HEK293T (cell line): ENCODE measurements at regions not wholly inside any gene's neighbourhood (a gene's known extent, or its start where the extent isn't known, plus 50 kb on each side); places are given as distances from the start of the nearest gene placed in this dataset.

Experiments used
- CTCF ChIA-PET: fragments of 350-600 bp; formaldehyde crosslinking; extraction: SDS; loops from one replicate; lab custom pipeline; 2021; ENCODE audit warnings: antibody characterized with exemption, inconsistent platforms; lab: Yijun Ruan, JAX
- POLR2A ChIA-PET: fragments of 350-600 bp; formaldehyde crosslinking; extraction: SDS; loops from one replicate; lab custom pipeline; 2020; ENCODE audit warnings: antibody characterized with exemption, inconsistent platforms; lab: Yijun Ruan, JAX
- DNase-seq: peaks from one replicate; pipeline ENCODE4 v3.0.0; 2012; ENCODE audit warnings: mixed read lengths; ENCODE audit errors: extremely low spot score
- ARNT ChIP-seq: fragments of 450-650 bp; IDR thresholded peaks from 2 replicates; pipeline ENCODE4 v1.6.1; 2017; ENCODE audit warnings: mild to moderate bottlenecking
- BHLHE40 ChIP-seq: fragments of 450-650 bp; IDR thresholded peaks from 2 replicates; pipeline ENCODE4 v1.6.1; 2016; ENCODE audit warnings: mild to moderate bottlenecking, moderate library complexity, borderline replicate concordance
- CTBP1 ChIP-seq: fragments of 450-650 bp; IDR thresholded peaks from 2 replicates; pipeline ENCODE4 v1.6.1; 2016; ENCODE audit warnings: borderline replicate concordance
- ELF4 ChIP-seq: fragments of 450-650 bp; IDR thresholded peaks from 2 replicates; pipeline ENCODE4 v1.6.1; 2017; ENCODE audit warnings: antibody characterized with exemption
- FOXA1 ChIP-seq: fragments of 450-650 bp; IDR thresholded peaks from 2 replicates; pipeline ENCODE4 v1.6.1; 2016; ENCODE audit warnings: mild to moderate bottlenecking
- FOXK2 ChIP-seq: fragments of 450-650 bp; IDR thresholded peaks from 2 replicates; pipeline ENCODE4 v1.6.1; 2016; ENCODE audit warnings: mild to moderate bottlenecking
- FOXM1 ChIP-seq: fragments of 450-650 bp; IDR thresholded peaks from 2 replicates; pipeline ENCODE4 v1.6.1; 2017; ENCODE audit warnings: mild to moderate bottlenecking, borderline replicate concordance
- HDGF ChIP-seq: fragments of 450-650 bp; IDR thresholded peaks from 2 replicates; pipeline ENCODE4 v1.6.1; 2017; ENCODE audit warnings: antibody characterized with exemption, borderline replicate concordance
- L3MBTL2 ChIP-seq: fragments of 450-650 bp; conservative IDR thresholded peaks from 2 replicates; pipeline ENCODE4 v1.6.1; 2016; ENCODE audit warnings: mild to moderate bottlenecking
- LEF1 ChIP-seq: fragments of 450-650 bp; IDR thresholded peaks from 2 replicates; pipeline ENCODE4 v1.6.1; 2017; ENCODE audit warnings: mild to moderate bottlenecking, borderline replicate concordance
- NFRKB ChIP-seq: fragments of 450-650 bp; IDR thresholded peaks from 2 replicates; pipeline ENCODE4 v1.6.1; 2016; ENCODE audit warnings: mild to moderate bottlenecking, moderate library complexity
- PKNOX1 ChIP-seq: fragments of 450-650 bp; IDR thresholded peaks from 2 replicates; pipeline ENCODE4 v1.6.1; 2016
- SP1 ChIP-seq: fragments of 450-650 bp; IDR thresholded peaks from 2 replicates; pipeline ENCODE4 v1.6.1; 2017
- SUZ12 ChIP-seq: fragments of 450-650 bp; IDR thresholded peaks from 2 replicates; pipeline ENCODE4 v1.6.1; 2016; ENCODE audit warnings: mild to moderate bottlenecking
- TARDBP ChIP-seq: fragments of 450-650 bp; IDR thresholded peaks from 2 replicates; pipeline ENCODE4 v1.6.1; 2016
- ZNF384 ChIP-seq: fragments of 450-650 bp; IDR thresholded peaks from 2 replicates; pipeline ENCODE4 v1.6.1; 2016

DNA sequence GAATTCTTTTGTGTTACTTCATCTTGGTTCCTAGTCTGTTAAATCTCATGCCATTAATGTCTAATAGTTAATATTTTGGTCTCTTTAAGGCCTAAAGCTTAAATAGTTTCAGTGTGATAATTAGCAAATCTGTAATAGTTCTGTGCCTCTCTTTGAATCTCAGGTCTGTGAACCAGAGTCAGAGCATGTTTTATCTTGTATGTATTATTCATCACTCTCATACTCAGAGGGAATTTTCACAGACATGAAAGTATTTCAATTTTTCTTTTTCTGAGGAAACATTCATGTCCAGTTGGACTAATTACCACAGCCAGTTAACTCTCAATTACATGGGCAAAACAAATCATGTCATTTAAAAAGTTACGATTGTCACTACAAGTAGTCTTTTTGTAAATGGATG, 931.9 kb upstream of the SLC39A10 start:
- ChIA-PET CTCF (no interaction called here), POLR2A (no interaction called here)
- no peak for DNase-seq
- TF ChIP-seq FOXM1: no peak
- no peak for TF ChIP-seq ELF4
- no peak for TF ChIP-seq BHLHE40
- TF ChIP-seq ARNT: no peak
- no peak for TF ChIP-seq PKNOX1
- TF ChIP-seq NFRKB: no peak
- TF ChIP-seq SP1: no peak
- TF ChIP-seq LEF1: no peak
- no peak for TF ChIP-seq FOXK2
- no peak for TF ChIP-seq FOXA1
- TF ChIP-seq SUZ12: no peak
- no peak for TF ChIP-seq L3MBTL2
- no peak for TF ChIP-seq HDGF
- TF ChIP-seq CTBP1: no peak
- no peak for TF ChIP-seq ZNF384
- no peak for TF ChIP-seq TARDBP

DNA sequence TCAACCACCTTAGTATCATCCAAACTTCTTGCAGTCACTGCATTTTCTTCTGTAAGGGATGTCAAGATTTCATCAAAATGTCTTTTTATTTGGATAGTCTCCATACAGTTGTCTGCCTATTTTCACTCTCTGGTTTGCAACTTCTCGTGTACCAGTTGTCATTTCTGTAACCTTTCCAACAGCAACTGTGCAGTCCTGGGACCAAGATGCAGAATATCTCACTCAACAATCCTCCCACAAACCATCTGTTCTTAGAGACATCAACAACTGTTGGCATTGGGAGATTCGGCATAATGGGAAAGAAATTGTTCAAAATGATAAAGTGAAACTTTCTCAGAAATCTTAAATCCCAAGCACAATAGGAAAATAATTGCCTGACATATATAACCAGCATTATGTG, 933.6 kb upstream of the SLC39A10 start:
- no peak for DNase-seq
- POLR2A ChIA-PET: no interaction called here

DNA sequence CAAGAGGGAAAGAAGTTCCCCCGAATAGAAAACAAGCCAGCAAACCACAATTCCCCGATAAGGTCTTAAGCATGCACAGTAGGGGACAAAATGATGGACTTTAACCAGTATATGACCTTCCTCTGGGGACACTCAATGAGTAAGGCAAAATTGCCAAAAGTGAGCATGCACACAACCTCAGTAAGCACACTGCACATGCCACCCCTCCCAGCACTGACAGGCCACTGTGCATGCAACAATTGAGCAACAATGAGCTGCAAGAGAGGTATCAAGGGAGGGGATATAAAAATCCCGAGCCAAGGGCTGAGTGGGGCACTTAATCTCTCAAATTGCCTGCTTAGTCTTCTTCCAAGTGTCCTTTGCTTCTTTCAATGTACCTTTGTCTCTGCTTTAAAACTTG, 935.8 kb upstream of the SLC39A10 start:
- no peak for DNase-seq
- ChIA-PET CTCF (no interaction called here), POLR2A (no interaction called here)
- TF ChIP-seq SUZ12: no peak
- TF ChIP-seq FOXM1: no peak
- no peak for TF ChIP-seq FOXA1
- no peak for TF ChIP-seq PKNOX1

More for the DNA sequence above, 933.6 kb upstream of the SLC39A10 start:
- TF ChIP-seq FOXA1 (no peak), SUZ12 (no peak), NFRKB (no peak), CTBP1 (no peak), HDGF (no peak), ZNF384 (no peak), ARNT (no peak), FOXK2 (no peak), SP1 (no peak), LEF1 (no peak), ELF4 (no peak), FOXM1 (no peak), L3MBTL2 (no peak), PKNOX1 (no peak), BHLHE40 (no peak)
- CTCF ChIA-PET: no interaction called here

GRCh38 chr2:194720462-194720861, 936.6 kb upstream of the SLC39A10 start:
- DNase-seq: no peak
- ChIA-PET CTCF (no interaction called here), POLR2A (no interaction called here)
- no peak for TF ChIP-seq FOXK2
- TF ChIP-seq ELF4: no peak
- no peak for TF ChIP-seq HDGF
- no peak for TF ChIP-seq FOXM1
- TF ChIP-seq L3MBTL2: no peak
- TF ChIP-seq ZNF384: no peak
- no peak for TF ChIP-seq NFRKB
- TF ChIP-seq TARDBP: no peak
- no peak for TF ChIP-seq SUZ12
- no peak for TF ChIP-seq FOXA1
- no peak for TF ChIP-seq SP1
- TF ChIP-seq ARNT: no peak

DNA sequence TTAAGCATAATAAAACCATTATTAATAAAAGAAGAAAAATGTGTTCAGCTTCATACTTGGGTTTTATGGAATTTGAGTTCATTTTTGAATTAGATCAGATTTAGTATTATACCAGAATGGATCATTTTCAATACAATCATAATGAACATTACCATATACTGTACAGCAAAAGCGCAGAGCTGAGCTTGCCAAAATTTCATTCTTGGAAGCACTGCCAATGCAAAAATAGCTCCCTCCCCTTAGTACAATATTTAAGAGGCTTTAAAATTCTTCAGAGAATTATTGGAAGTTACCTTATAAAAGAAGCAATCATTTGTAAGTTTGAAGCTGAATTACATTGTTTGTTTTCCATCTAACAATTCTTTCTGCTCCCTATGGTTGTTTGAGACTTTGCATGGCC, 938.1 kb upstream of the SLC39A10 start:
- DNase-seq: no peak
- ChIA-PET CTCF (no interaction called here), POLR2A (no interaction called here)
- no peak for TF ChIP-seq FOXA1
- no peak for TF ChIP-seq PKNOX1
- TF ChIP-seq ZNF384: no peak
- TF ChIP-seq HDGF: no peak
- TF ChIP-seq SP1: no peak
- TF ChIP-seq ELF4: no peak

DNA sequence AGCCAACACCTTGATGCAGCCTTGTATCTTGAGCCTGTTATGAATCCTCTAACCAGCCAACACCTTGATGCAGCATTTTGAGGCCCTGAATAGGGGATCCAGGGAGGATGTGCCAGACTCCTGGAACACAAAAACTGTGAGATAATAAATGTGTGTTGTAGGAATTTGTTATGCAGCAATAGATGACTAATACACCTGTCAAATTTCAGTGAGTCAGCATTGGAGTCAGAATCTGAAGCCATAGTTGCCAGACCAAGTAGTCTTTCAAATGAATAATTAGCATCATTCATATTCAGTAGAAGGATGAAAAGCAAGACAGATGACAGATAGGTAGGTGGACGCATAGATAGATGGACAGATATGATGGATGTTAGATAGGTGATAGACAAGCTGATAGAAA, 942.5 kb upstream of the SLC39A10 start:
- DNase-seq: no peak
- TF ChIP-seq ZNF384 (no peak), SP1 (no peak), LEF1 (no peak)
- ChIA-PET POLR2A (no interaction called here), CTCF (no interaction called here)

GRCh38 chr2:194709840-194710239, 947.2 kb upstream of the SLC39A10 start:
- no peak for DNase-seq
- TF ChIP-seq SUZ12: no peak
- no peak for TF ChIP-seq FOXK2
- POLR2A ChIA-PET: no interaction called here
- CTCF ChIA-PET: no interaction called here
